Endometrium (tissue), 2 donors: ENCODE measurements at regions not wholly inside any gene's neighbourhood (a gene's known extent, or its start where the extent isn't known, plus 50 kb on each side); places are given as distances from the start of the nearest gene placed in this dataset.
"Not testable (repeated sequence)": the region's sequence is repeated elsewhere in the genome, so short reads cannot be mapped to it uniquely, and the experiment has no call there.

Source experiments
- FAIRE-seq: peaks from 2 replicates; lab custom pipeline; 2012; peaks lifted over from hg19 to GRCh38; lab: Jason Lieb, UNC
- donor health status: control.
- donor health status: control.

DNA sequence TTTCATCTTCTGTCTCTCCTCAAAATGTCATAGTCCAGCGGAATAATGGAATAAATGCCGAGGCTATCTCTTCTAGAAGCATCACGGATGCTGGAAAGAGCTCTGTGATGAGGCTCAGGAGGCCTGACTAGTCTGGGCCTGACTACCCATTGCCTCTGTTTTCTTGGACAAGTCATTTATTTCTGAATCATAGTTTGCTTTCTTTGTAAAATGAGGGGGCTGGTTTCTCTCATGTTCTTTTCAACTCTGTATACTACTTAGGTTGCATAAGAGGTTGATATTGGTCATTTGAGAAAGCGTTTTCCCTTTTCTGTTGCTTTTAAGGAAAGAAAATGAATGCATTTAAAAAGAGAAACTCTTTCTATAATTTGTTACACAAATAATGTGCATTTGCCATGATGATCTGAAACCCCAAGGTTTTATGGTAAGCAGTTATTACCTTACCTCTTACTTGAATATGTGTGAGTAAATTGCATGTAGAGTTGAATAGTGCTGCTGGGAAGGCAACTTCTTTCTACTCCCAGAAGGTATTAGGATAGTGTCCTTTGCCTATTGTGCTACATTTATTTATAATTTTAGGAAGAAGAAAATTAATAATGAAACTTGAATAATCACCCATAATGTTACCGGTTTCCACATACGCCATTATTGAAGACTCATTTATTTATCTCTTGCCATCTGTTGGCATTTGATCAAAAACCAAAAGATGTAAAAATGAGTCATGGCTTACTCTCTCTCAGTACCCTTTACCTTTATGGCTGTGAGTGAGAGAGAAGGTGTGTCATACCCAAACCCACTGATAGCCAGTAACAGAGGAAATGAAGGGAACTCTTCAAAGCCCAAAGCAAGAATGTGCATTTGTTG lies 179.1 kb downstream of the FASLG start:
- no peak for FAIRE-seq

DNA sequence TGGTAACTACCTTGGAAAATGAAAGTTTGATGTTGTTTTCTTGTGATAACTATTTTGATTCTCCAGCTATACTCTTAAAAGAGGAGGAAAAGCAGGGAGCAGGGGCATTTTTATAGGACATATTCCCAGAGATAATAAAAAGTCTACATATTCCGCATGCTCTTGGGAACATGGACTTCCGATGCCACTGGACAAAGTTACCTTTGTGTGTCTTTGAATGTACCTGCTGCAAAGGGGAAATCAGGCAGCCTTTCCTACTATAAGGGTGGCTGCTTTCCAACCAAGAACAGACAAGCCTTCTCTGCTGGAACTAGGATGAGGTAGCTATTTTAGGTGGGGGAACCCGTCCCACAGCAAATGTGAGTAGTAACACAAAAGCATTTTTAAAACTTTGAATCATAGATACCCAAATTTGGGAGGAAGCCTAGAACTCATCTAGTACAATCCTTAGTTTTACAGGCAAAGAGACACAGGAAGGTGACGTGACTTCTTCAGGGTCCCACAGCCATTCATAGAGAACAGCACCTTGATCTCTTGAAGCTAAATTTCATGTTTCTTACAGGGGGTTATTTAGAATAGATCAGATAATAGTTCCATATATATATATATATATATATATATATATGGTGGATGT lies 179.9 kb downstream of the FASLG start:
- FAIRE-seq: no peak

DNA sequence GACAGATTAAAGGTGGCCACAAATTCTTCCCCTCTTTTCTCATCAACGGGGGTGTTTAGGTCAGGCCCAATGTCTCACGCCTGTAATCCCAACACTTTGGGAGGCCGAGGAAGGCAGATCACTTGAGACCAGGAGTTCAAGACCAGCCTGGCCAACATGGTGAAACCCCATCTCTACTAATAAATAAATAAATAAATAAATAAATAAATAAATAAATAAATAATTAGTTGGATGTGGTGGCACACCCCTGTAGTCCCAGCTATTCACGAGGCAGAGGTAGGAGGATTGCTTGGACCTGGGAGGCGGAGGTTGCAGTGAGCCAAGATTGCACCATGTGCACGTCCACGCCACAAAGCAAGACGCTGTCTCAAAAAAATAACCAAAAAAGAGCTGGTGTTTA lies 180.7 kb downstream of the FASLG start:
- not testable (repeated sequence) for FAIRE-seq

DNA sequence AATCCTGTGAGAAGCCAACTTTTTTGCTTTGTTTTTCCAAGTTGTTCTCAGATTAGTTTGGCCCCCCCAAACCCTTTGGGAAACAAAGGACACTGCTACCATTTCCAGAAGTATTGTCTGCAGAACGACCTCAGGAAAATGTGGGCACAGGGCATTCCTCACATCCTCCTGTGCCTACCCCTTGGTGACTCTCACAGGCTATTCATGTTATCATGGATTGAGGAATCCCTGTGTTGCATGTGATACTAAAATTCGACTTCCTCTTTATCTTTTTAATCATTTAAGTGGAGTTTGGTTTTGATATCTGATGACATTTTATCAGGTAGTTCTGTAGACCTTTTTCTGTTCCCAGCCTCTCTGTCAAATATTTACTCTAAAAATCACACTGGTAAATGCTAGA lies 184.5 kb downstream of the FASLG start:
- no peak for FAIRE-seq

DNA sequence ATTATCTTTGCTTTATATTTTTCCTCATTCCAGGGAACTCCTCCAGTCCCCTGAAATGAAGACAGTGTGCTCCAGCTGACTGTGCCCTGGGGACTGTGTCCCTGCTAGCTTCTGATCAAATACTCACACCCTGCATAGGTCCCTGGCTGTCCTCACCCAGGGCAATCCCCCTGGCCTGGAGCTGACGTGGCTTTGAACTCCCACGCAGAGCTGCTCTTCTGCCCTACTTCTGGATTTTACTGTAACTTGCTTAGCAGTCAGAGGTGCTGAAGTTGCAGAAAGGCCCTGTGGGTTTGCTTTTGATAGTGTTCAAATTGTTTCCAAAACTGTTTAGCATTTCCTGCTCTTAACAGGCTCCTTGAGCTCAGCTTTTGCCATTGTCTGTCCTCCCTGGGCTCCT lies 186.5 kb downstream of the FASLG start:
- no peak for FAIRE-seq

DNA sequence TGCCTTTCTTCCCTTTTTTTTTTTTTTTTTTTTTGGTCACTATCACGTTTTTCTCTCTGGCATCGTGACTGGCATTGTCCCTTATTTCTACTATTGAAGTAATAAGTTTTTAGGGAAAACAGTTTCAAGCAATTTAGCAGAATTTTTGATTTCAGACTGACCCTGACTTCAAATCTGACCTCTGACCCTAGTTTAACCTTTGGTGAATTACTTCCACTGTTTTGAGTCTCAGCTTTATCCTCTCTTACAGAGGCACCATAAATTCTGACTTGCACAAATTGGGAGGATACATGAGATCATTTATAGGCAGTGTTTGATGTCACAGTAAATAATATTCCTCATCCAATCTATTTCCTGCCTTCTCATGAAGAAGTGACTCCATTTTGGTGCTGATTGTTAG lies 187.0 kb downstream of the FASLG start:
- no peak for FAIRE-seq

DNA sequence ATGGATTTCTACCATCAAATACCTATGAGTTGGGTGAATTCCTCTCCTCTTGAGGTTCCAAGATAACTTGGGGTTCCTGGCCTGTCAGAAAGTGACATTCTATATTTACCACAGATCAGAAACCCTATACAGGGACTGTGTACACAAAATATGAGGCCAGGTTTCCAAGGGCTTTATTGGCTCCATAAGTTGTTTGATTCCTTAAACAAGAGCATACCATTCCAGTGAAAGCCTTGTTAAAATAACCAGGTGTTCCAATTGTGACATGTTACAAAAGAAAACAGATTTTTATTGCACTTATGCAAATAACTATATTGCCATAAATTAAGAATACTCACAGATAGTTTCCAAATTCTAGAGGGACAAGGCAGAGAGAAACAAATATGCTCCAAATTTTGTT lies 188.9 kb downstream of the FASLG start:
- not testable (repeated sequence) for FAIRE-seq

DNA sequence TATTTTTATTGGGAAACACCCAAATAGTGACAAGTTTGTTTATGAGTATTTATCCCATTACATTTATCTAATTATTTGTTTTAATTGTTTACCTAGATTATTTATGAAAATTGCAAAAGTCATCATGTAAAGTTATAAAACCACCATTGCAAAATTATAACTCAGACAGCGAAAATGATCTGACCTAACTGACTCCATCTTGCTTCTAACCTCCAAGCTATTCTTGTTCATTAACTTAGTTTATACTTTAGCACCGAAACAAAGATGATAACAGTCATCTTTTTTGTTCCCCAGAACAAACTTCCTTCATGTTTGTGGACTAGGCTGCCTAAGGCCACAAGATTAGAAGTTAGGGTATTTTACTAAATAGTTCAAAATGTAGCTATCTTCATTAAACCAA lies 190.8 kb downstream of the FASLG start:
- no peak for FAIRE-seq

DNA sequence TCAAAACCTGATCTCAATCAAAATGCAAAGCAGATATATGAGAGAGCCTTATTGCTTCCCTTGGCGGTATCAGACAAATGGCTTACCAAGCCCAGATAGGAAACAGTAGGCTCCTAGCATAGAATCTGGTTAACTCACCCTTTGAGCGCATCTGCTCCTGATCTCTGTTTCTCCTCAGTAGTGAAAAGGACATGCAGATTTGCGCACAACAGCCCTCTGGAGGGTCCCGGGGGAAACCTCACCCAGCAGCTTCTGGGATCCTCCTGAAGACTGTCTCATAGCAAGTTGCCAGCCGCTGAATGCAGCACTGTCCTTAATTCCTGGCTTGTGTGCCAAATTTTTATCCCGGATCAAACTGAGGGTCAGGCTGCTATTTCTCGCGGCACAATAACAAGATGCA lies 192.2 kb downstream of the FASLG start:
- no peak for FAIRE-seq

DNA sequence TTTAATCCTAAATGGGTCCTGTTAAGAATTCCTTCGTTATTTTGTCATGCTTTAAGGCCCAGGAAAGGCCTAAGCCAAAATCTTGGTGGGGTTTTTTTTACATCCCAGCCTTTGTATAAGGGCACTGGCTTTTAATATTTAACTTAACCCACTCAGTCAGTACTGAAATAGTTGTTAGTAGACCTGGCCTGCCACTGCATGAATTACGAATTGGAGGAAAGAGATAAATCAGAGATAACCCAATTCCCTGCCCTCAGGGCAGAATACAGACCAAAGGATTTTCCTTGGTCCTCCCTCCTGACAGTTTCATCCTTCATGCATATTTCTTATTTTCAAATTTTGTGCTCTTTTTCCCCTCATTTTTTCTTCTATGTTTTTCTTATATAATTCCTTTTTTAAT lies 193.0 kb downstream of the FASLG start:
- FAIRE-seq: no peak

DNA sequence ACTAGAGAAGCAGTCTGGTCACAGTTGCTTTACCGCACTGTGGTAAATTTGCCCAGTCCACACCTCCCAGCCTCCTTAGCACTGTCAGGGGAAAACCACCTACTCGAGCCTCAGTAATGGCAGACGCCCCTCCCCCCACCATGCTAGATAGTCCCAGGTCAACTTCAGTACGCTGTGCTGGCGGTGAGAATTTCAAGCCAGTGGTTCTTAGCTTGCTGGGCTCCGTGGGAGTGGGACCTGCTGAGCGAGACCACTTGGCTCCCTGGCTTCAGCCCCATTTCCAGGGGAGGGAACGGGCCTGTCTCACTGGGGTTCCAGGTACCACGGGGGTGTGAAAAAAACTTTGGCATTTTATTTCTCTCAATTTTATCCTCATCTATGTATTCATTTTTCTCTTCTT lies 194.8 kb downstream of the TNFSF18 start:
- FAIRE-seq: not testable (repeated sequence)

DNA sequence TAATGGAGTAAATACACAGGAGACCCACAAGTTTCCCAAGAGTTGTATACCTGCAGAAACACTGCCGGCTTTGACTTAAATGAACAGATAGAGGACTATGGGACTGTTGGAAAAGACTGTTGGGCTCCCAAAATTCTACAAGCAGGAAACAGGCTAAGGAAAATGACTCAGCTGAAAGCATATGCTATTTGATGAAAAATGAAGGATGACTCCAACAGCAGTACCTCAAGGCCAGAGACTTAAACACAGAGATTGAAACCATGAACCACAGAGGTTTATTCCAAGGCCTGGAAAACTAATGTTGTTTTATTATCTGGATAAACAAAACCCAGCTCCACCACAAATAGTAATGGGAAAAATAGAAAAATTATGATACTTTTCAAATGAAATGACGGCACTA lies 187.7 kb downstream of the TNFSF18 start:
- no peak for FAIRE-seq

DNA sequence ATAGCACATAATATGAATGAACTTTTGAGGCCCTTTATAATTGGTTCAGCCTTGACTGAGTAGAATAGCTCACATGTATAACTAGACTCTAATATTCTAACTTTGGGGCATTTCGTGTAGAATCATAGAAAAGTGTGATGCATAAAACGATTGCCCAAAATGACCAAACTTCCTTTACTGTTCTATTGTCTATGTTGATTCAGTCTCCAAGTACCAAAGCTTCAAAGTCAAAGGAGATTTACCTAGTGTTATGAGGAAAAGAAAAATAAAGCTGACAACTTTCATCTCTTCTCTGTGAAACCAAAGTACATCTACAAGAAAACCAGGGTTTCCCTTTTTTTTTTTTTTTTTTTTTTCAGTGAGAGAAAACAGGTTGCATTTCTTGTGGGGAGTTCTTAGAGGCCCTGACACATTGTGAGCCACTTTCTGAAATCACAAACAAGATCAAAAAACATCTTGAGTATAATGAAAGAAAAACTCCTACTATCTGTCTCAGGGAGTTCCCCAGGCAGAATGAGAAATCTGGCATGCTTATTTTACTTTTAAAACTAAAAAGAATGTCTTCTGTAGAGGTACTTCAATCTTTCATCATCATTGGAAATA lies 183.4 kb downstream of the TNFSF18 start:
- FAIRE-seq: no peak

DNA sequence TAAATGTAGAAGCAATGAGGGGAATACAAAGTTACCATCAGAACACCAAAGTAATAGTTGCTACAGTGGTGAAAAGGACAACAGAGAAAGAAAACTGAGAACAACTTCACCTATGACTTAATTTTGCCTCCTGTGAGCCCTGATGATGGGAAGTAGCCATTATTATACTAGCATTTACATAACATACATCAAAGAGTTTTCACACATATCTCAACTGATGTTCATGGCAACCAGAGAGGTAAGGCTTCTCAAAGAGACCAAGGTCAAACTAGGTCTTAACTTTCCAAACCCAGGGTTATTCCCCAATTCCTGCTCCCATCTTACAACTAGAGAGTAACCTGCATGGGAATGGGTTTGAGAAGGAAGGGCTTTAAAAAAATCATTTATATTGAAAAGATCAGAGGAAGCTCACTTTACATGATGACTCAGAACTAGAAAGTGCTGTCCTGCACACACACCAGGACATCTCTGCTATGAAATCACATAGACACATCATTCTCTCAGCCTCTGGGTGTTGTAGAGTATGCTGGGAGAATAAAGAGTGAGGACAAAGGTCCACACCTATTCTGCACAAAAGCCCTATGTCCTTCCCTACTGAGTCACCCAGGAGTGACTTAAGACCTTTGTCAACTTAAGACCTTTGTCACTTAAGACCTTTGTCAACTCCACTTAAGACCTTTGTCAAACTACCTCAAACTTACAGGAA lies 179.7 kb downstream of the TNFSF18 start:
- no peak for FAIRE-seq

DNA sequence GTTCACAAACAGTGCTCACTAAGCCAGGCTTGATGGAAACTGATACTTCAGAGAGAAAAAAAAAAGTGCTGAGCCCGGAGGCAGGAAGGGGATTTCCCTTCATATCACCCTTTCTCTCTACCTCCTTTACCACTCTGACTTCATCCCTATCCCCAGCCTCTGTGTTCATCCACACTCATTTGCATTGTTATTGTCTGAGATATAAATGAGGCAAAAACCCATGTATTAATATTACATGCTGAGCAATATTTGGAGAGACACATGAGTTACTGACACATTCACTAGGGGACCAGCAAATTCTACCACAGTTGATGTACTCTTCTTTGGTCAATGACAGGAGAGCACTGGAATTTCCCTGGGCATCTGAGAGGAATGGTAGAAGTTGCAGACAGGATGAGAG lies 175.8 kb downstream of the TNFSF18 start:
- FAIRE-seq: no peak

DNA sequence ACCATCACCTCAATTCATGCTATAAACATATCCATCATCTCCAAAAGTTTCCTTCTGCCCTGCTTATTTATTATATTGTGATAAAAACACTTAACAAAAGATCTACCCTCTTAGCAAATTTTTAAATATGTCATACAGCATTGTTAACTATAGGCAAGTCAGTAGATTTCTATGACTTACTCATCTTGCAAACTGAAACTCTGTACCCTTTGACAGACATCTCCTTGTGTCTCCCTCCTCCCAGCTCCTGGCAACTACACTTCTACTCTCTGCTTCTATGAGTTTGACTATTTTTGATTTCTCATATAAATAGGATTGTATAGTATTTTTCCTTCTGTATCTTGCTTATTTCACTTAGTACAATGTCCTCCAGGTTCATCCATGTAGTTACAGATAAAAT lies 174.8 kb downstream of the TNFSF18 start:
- FAIRE-seq: no peak

DNA sequence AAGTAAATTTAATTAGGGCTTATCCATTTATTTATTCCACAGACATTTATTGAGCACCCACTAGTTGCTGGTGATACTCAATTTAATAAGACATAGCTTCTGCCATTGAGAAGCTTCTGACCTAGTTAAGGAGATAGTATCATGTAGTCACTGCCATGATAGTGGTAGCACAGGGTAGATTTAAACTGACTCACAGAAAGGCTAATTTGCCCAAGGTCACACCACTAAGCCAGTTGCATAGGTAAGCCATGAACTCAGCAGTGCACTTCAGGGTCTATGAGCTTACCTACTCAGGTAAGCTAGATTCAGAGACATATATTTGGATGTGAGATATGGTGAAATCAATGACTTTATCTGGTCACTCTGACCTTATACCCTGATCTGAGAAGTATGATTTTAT lies 168.4 kb downstream of the TNFSF18 start:
- FAIRE-seq: no peak

DNA sequence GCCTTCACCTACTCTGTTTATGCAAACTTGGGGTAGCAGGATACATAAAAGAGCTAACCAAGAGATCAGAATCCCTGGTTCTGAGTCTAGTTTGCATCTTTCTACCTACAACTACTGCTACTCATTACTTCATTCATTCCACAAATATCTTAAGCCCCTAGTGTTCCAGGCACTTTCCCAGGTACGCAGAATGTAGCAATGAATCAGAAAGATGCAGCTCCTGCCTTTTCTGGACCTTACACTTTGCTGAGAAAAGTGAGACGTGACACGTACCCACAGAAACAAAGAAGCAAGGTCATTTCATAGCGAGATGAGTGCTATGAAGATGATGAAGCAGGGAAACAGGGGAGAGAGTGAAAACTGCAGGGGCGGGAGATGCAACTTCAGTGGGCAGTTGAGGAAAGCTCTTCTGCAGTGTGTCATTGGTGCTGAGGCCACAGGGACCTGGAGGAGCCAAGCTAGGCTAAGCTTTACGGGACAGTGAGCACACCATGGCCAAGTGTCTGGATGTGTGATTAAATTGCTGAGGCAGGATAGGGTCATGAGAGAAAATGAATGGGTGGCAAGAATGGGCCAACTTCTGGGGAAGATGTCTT lies 167.9 kb downstream of the TNFSF18 start:
- no peak for FAIRE-seq

DNA sequence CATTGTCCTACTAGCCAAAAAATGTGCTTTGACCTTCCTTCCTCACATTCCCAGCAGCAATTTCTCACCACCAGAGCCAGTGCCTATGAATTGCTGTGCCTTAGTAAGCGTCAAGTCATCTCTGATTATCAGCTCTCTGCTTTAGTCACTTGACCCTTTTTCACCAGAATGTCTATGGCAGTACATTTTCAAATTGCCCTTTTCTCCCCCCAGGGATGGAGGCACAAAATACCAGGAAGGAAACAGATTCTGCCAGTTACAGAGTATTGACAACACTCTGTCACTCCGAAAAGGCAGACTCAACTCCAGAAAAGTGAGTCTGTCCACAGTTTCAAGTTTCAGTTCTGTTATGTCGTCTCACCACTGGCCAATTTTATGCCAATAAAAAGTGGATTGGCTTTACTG lies 167.4 kb downstream of the TNFSF18 start:
- no peak for FAIRE-seq

DNA sequence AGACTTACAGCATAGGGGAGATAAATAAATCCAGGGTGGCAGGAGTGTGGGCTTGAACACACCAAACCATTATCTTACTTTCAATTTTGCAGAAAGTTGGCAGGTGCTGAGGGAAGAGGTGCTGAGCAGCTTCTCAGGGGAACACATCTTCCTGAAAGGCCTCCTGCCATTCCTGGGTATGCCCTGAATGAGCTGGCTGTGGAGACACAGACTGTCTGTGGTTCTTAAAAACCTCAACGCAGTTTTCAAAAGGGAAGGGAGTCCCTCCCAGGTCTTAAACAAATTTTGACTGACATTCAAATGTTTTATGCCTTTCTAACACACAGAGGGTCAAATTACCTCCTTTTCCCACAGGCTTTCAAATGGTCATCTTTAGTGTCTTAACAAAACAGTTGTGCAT lies 166.9 kb downstream of the TNFSF18 start:
- FAIRE-seq: no peak

DNA sequence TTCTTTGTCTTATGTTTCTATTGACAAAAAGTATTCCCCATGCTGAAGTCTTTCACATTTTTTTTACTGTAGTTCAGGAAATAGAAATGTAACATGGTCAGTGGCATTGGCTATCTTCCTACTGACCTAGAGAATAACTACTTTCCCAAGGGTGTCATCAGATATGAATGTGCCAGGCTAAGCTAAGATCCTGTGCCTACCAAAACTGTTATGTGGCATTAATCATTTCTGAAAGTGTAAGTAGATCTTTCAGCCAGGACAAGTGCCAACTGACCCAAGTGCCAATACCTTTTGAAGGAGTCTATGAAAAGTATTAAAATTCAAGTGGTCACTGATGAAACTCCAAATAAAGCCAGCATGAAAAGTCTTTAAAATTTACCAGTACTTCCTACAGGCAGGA lies 165.3 kb downstream of the TNFSF18 start:
- FAIRE-seq: no peak

DNA sequence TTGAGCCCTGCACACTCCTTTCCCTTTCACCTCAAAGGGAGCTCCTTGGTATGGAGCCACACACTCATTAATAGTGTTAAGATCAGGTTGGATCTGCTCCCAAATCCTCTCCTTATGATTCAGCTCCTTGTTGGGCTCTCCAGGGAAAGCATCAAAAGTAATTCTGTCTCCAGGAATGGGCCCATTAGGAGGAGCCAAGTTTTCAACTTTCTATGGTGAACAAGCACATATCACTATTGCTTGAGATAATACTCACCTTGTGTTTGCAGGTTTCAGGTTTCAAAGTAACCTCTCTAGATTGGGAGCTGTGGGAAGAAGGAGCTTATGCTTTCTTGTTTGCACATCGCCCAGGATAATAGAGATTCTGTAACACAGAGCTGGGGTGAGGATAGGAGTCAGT lies 164.8 kb downstream of the TNFSF18 start:
- no peak for FAIRE-seq
